BLaER1 (cell line): ENCODE measurements at regions not wholly inside any gene's neighbourhood (a gene's known extent, or its start where the extent isn't known, plus 50 kb on each side); places are given as distances from the start of the nearest gene placed in this dataset.

Experiments used
- H3K27ac ChIP-seq: shearing (Covaris generic); formaldehyde crosslinking; 2 replicates; pipeline ENCODE4 v1.8.1; 2022
- H3K27me3 ChIP-seq: shearing (Covaris generic); formaldehyde crosslinking; 2 replicates; pipeline ENCODE4 v1.8.1; 2022
- H3K36me3 ChIP-seq: shearing (Covaris generic); formaldehyde crosslinking; 2 replicates; pipeline ENCODE4 v1.8.1; 2022
- H3K4me1 ChIP-seq: shearing (Covaris generic); formaldehyde crosslinking; 2 replicates; pipeline ENCODE4 v1.8.1; 2022
- H3K4me2 ChIP-seq: shearing (Covaris generic); formaldehyde crosslinking; 2 replicates; pipeline ENCODE4 v1.8.1; 2022
- H3K4me3 ChIP-seq: shearing (Covaris generic); formaldehyde crosslinking; 2 replicates; pipeline ENCODE4 v1.8.1; 2022
- H3K9ac ChIP-seq: shearing (Covaris generic); formaldehyde crosslinking; 2 replicates; pipeline ENCODE4 v1.8.1; 2022
- H3K9me3 ChIP-seq: shearing (Covaris generic); formaldehyde crosslinking; 2 replicates; pipeline ENCODE4 v1.8.1; 2022
- H4K20me1 ChIP-seq: shearing (Covaris generic); formaldehyde crosslinking; 2 replicates; pipeline ENCODE4 v1.8.1; 2022
- Cebpa-rat ChIP-seq: shearing (Covaris generic); IDR thresholded peaks from 2 replicates; pipeline ENCODE4 v1.8.1; 2022

- TF ChIP-seq Cebpa-rat: no peak
- Histone ChIP-seq H3K9me3 (no peaks in the 10 kb centered on the region), H3K27me3 (no peaks in the 10 kb centered on the region), H3K4me3 (no peak overlapping the region), H3K4me1 (peaks cover 25% of the 10 kb centered on the region), H3K9ac (no peak overlapping the region), H4K20me1 (no peaks in the 10 kb centered on the region), H3K4me2 (no peak overlapping the region), H3K27ac (no peak overlapping the region), H3K36me3 (no peaks in the 10 kb centered on the region)
Measured at GRCh38 chr6:14857001-14857400, 388.9 kb upstream of the JARID2 start.

- Histone ChIP-seq H3K4me3 (no peak overlapping the region), H3K36me3 (no peaks in the 10 kb centered on the region), H3K27me3 (no peaks in the 10 kb centered on the region), H4K20me1 (no peaks in the 10 kb centered on the region), H3K9me3 (no peaks in the 10 kb centered on the region), H3K4me2 (no peak overlapping the region), H3K4me1 (peaks cover 30% of the 10 kb centered on the region), H3K27ac (no peak overlapping the region), H3K9ac (no peak overlapping the region)
- no peak for TF ChIP-seq Cebpa-rat
Measured at GRCh38 chr6:14857501-14857900, 388.4 kb upstream of the JARID2 start.

- H3K27ac ChIP-seq: no peak overlapping the region
- no peaks in the 10 kb centered on the region for H3K9me3 ChIP-seq
- H3K4me1 ChIP-seq: peaks cover 43% of the 10 kb centered on the region
- H4K20me1 ChIP-seq: no peaks in the 10 kb centered on the region
- no peak overlapping the region for H3K4me2 ChIP-seq
- no peak for TF ChIP-seq Cebpa-rat
- H3K4me3 ChIP-seq: no peak overlapping the region
- no peaks in the 10 kb centered on the region for H3K27me3 ChIP-seq
- H3K9ac ChIP-seq: no peak overlapping the region
- no peaks in the 10 kb centered on the region for H3K36me3 ChIP-seq
Measured at GRCh38 chr6:14858808-14859207, 387.1 kb upstream of the JARID2 start.

DNA sequence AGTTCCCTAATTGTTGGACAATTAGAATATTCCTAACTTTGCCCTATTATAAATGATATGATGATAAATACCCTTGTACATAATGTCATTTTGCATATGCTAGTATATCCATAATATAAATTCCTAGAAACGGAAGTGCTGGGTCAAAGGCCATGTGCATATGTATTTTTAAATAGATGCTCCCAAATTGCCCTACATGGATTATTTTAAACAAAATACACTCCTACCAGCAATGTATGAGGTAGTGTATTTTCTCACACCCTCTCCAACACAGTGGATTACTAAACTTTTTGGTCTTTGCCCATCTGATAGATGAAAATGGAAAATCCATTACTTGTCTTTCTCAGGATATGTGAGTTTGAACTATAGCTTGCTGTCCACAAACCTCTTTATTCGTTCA lies 385.1 kb upstream of the JARID2 start:
- H3K4me3 ChIP-seq: no peak overlapping the region
- no peaks in the 10 kb centered on the region for H3K27me3 ChIP-seq
- no peaks in the 10 kb centered on the region for H4K20me1 ChIP-seq
- TF ChIP-seq Cebpa-rat: no peak
- no peak overlapping the region for H3K9ac ChIP-seq
- peak overlapping the region; percentile 75 for H3K4me2 ChIP-seq
- H3K9me3 ChIP-seq: no peaks in the 10 kb centered on the region
- H3K36me3 ChIP-seq: no peaks in the 10 kb centered on the region
- H3K4me1 ChIP-seq: peaks cover 62% of the 10 kb centered on the region
- H3K27ac ChIP-seq: no peak overlapping the region

DNA sequence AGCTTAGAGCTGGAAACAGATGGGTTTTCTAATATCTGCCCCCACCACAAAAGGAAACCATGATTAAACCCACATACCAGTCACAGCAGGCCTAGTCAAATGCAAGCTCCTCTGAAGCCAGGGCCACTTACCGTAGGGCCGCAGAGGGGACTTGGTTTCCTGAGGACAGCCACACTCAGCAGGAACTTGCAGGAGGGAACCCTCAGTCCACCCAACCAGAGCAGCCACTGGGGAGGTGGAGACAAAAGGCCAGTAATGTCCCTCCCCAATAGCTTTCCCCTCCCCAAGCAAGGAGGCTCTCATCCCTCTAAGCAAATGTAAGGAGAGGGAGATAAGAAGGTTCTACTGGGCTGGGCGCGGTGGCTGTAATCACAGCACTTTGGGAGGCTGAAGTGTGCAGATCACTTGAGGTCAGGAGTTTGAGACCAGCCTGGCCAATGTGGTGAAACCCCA lies 384.4 kb upstream of the JARID2 start:
- peak overlapping the region; percentile 75 for H3K4me2 ChIP-seq
- H4K20me1 ChIP-seq: no peaks in the 10 kb centered on the region
- no peaks in the 10 kb centered on the region for H3K9me3 ChIP-seq
- H3K27me3 ChIP-seq: no peaks in the 10 kb centered on the region
- peak overlapping the region; percentile 51 for H3K27ac ChIP-seq
- H3K9ac ChIP-seq: no peak overlapping the region
- peaks cover 70% of the 10 kb centered on the region for H3K4me1 ChIP-seq
- H3K36me3 ChIP-seq: no peaks in the 10 kb centered on the region
- no peak overlapping the region for H3K4me3 ChIP-seq
- no peak for TF ChIP-seq Cebpa-rat

GRCh38 chr6:14862845-14863244 lies 383.0 kb upstream of the JARID2 start:
- TF ChIP-seq Cebpa-rat: no peak

DNA sequence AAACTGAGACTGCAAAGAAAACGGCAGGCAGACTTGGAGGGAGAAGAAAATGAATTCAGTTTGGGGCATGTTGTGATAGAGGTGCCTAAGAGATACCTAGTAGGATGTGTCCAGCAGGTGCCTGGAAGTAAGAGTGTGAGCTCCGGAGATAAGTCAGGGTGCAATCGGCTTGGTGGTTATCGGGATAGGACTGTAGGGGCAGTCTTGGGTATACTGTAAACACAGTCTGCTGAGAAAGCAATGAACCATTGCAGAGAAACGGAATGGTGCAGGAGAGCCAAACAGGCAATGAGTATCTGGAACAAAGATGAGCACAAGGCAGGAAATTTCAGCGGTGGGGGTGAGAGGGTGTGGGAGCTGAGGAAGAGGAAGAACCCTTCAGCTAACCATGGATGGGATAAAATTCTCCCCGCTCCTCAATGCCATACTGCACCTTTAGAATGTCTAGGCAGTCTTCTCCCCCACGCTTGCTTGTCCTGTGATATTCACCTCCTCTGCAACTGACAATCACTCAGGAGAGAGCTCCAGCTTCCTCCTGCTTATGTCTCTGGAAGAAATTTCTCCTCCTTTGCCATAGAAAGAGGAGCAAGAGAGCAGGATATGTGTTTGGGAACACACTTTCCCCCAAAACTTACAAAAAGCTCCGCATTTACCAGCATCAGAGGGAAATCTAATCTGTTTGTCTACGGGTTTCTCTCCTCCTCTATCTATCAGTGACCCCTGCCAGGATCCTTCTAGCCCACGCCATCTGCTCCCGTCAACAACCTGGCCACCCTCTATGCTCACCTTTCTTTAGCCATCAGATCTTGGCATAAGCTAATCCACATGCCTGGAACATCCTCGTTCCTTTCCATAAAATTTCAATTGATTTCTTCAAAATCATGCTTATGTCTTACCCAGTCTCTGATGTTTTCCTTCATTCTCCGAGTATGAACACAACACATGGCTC lies 381.7 kb upstream of the JARID2 start:
- peaks cover 76% of the 10 kb centered on the region for H3K4me1 ChIP-seq
- no peaks in the 10 kb centered on the region for H3K9me3 ChIP-seq
- no peaks in the 10 kb centered on the region for H3K36me3 ChIP-seq
- H3K4me3 ChIP-seq: no peak overlapping the region
- H3K27ac ChIP-seq: peak overlapping the region; percentile 69
- H4K20me1 ChIP-seq: no peaks in the 10 kb centered on the region
- H3K9ac ChIP-seq: peak overlapping the region; percentile 55; the same call in 1 of the 2 replicates
- H3K4me2 ChIP-seq: peak overlapping the region; percentile 72
- TF ChIP-seq Cebpa-rat: no peak
- no peaks in the 10 kb centered on the region for H3K27me3 ChIP-seq

More at GRCh38 chr6:14862845-14863244, 383.0 kb upstream of the JARID2 start:
- Histone ChIP-seq H3K9ac (0 out of 2 replicates have a peak overlapping the region, but pooled peaks have one; percentile 55), H3K9me3 (no peaks in the 10 kb centered on the region), H3K4me3 (no peak overlapping the region), H3K36me3 (no peaks in the 10 kb centered on the region), H3K27ac (no peak overlapping the region), H4K20me1 (no peaks in the 10 kb centered on the region), H3K27me3 (no peaks in the 10 kb centered on the region), H3K4me1 (peaks cover 70% of the 10 kb centered on the region), H3K4me2 (peak overlapping the region; percentile 72)

- H4K20me1 ChIP-seq: no peaks in the 10 kb centered on the region
Measured at GRCh38 chr6:14865531-14866100, 380.3 kb upstream of the JARID2 start.

DNA sequence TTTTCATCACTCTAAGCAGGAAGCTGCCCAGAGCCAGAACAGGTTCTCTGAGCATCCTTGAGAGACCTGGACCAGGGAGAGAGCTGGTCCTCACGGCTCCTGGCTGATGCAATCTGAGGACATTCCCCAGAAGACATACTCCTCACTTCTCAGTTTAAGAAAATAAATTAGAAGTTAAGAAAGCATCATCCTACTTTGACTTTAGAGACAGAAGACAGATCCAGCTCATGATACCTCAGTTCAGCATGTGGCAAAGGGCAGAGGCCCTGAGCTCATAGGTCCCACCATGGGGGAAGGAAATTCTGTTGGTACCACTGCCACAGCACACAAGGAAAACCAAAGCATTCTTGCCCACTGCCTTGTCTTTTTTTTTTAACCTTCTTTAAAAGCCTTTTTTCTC lies 378.1 kb upstream of the JARID2 start:
- no peaks in the 10 kb centered on the region for H3K9me3 ChIP-seq
- H3K4me3 ChIP-seq: no peak overlapping the region
- H3K9ac ChIP-seq: no peak overlapping the region
- H3K36me3 ChIP-seq: no peaks in the 10 kb centered on the region
- peaks cover 77% of the 10 kb centered on the region for H3K4me1 ChIP-seq
- no peaks in the 10 kb centered on the region for H3K27me3 ChIP-seq
- no peak overlapping the region for H3K4me2 ChIP-seq
- H3K27ac ChIP-seq: 0 out of 2 replicates have a peak overlapping the region, but pooled peaks have one; percentile 2
- no peaks in the 10 kb centered on the region for H4K20me1 ChIP-seq
- no peak for TF ChIP-seq Cebpa-rat

More at GRCh38 chr6:14865531-14866100, 380.3 kb upstream of the JARID2 start:
- Histone ChIP-seq H3K9ac (peak overlapping the region; percentile 60), H3K4me3 (no peak overlapping the region), H3K4me1 (peaks cover 79% of the 10 kb centered on the region), H3K36me3 (no peaks in the 10 kb centered on the region), H3K27me3 (no peaks in the 10 kb centered on the region), H3K9me3 (no peaks in the 10 kb centered on the region), H3K4me2 (peak overlapping the region; percentile 72), H3K27ac (peak overlapping the region; percentile 76)
- peak; percentile 67; the same call in 1 of the 2 replicates for TF ChIP-seq Cebpa-rat

DNA sequence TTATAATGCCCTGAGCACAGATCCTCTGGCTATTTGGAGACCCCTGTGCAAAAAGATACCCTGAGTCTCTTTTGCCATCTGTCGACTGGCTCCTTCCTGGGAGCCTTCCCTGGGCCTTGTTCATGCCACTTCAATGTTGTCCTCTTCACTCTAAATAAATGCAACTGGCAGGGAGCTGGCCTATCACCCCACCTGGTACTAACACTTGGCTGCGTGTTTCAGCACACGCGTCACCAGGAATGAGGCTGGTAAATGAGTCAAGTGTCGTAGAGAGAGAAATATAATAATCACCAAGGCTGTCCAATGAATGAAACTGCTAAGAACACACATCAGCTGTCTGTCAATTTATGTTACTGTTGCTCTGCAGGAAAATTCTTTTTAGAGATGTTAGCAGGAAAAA lies 374.6 kb upstream of the JARID2 start:
- Histone ChIP-seq H3K27ac (no peak overlapping the region), H3K4me3 (no peak overlapping the region), H3K4me2 (peak overlapping the region; percentile 0; the same call in 1 of the 2 replicates), H3K4me1 (peaks cover 46% of the 10 kb centered on the region), H3K36me3 (no peaks in the 10 kb centered on the region), H3K27me3 (no peaks in the 10 kb centered on the region), H4K20me1 (no peaks in the 10 kb centered on the region), H3K9me3 (0 out of 2 replicates have a peak, but pooled peaks cover 3% of the 10 kb centered on the region), H3K9ac (no peak overlapping the region)
- no peak for TF ChIP-seq Cebpa-rat
